ENCODE measurements at regions not wholly inside any gene's neighbourhood (a gene's known extent, or its start where the extent isn't known, plus 50 kb on each side); places are given as distances from the start of the nearest gene placed in this dataset.

- Histone ChIP-seq H3K79me2 (no peaks in the 10 kb centered on the region), H3K4me1 (no peaks in the 10 kb centered on the region), H2AFZ (no peak overlapping the region), H3K27me3 (ENCODE audit: control insufficient read depth, insufficient read depth, low read length) (peaks cover 3% of the 10 kb centered on the region), H3K27ac (no peak overlapping the region), H3K9ac (no peak overlapping the region), H3K4me3 (ENCODE audit: low read depth, low read length) (no peak overlapping the region), H3K4me2 (ENCODE audit: low read length) (no peak overlapping the region), H3K9me3 (ENCODE audit: control insufficient read depth, low read length) (no peaks in the 10 kb centered on the region), H3K36me3 (ENCODE audit: control insufficient read depth, insufficient read depth, low read length) (no peaks in the 10 kb centered on the region)
- no peak for TF ChIP-seq CTCF (IDR thresholded peaks at IDR 0.05)
Observed at GRCh38 chr14:76575108-76575507, 186.2 kb upstream of the VASH1 start.

- H3K9me3 ChIP-seq (ENCODE audit: control insufficient read depth, low read length) = no peaks in the 10 kb centered on the region
- H3K27ac ChIP-seq = no peak overlapping the region
- H3K9ac ChIP-seq = no peak overlapping the region
- H3K79me2 ChIP-seq = no peaks in the 10 kb centered on the region
- no peak overlapping the region for H2AFZ ChIP-seq
- peaks cover 3% of the 10 kb centered on the region for H3K27me3 ChIP-seq (ENCODE audit: control insufficient read depth, insufficient read depth, low read length)
- H3K4me3 ChIP-seq (ENCODE audit: low read depth, low read length) = no peak overlapping the region
- no peak overlapping the region for H3K4me2 ChIP-seq (ENCODE audit: low read length)
- H3K36me3 ChIP-seq (ENCODE audit: control insufficient read depth, insufficient read depth, low read length) = no peaks in the 10 kb centered on the region
- no peak for TF ChIP-seq CTCF (IDR thresholded peaks at IDR 0.05)
- no peaks in the 10 kb centered on the region for H3K4me1 ChIP-seq
Observed at GRCh38 chr14:76576047-76576741, 185.1 kb upstream of the VASH1 start.

- TF ChIP-seq CTCF (IDR thresholded peaks at IDR 0.05) = no peak
- no peak overlapping the region for H3K4me2 ChIP-seq (ENCODE audit: low read length)
- H3K4me1 ChIP-seq = no peaks in the 10 kb centered on the region
- no peak overlapping the region for H3K9ac ChIP-seq
- no peaks in the 10 kb centered on the region for H3K9me3 ChIP-seq (ENCODE audit: control insufficient read depth, low read length)
- H3K4me3 ChIP-seq (ENCODE audit: low read depth, low read length) = no peak overlapping the region
- H3K79me2 ChIP-seq = no peaks in the 10 kb centered on the region
- no peaks in the 10 kb centered on the region for H3K36me3 ChIP-seq (ENCODE audit: control insufficient read depth, insufficient read depth, low read length)
- H3K27ac ChIP-seq = no peak overlapping the region
- H2AFZ ChIP-seq = no peak overlapping the region
- H3K27me3 ChIP-seq (ENCODE audit: control insufficient read depth, insufficient read depth, low read length) = peaks cover 3% of the 10 kb centered on the region
Observed at GRCh38 chr14:76577090-76577489, 184.2 kb upstream of the VASH1 start.

GRCh38 chr14:76577837-76578236, 183.4 kb upstream of the VASH1 start:
- Histone ChIP-seq H3K4me2 (ENCODE audit: low read length) (no peak overlapping the region), H2AFZ (no peak overlapping the region), H3K9me3 (ENCODE audit: control insufficient read depth, low read length) (no peaks in the 10 kb centered on the region), H3K79me2 (no peaks in the 10 kb centered on the region), H3K27ac (no peak overlapping the region), H3K4me3 (ENCODE audit: low read depth, low read length) (no peak overlapping the region), H3K9ac (no peak overlapping the region), H3K36me3 (ENCODE audit: control insufficient read depth, insufficient read depth, low read length) (no peaks in the 10 kb centered on the region), H3K27me3 (ENCODE audit: control insufficient read depth, insufficient read depth, low read length) (peaks cover 3% of the 10 kb centered on the region), H3K4me1 (no peaks in the 10 kb centered on the region)
- no peak for TF ChIP-seq CTCF (IDR thresholded peaks at IDR 0.05)

- Histone ChIP-seq H3K9ac (no peak overlapping the region), H3K27ac (no peak overlapping the region), H3K79me2 (no peaks in the 10 kb centered on the region), H3K4me3 (ENCODE audit: low read depth, low read length) (no peak overlapping the region), H2AFZ (no peak overlapping the region), H3K27me3 (ENCODE audit: control insufficient read depth, insufficient read depth, low read length) (peaks cover 3% of the 10 kb centered on the region), H3K4me1 (no peaks in the 10 kb centered on the region), H3K4me2 (ENCODE audit: low read length) (no peak overlapping the region), H3K9me3 (ENCODE audit: control insufficient read depth, low read length) (no peaks in the 10 kb centered on the region), H3K36me3 (ENCODE audit: control insufficient read depth, insufficient read depth, low read length) (no peaks in the 10 kb centered on the region)
- no peak for TF ChIP-seq CTCF (IDR thresholded peaks at IDR 0.05)
Observed at GRCh38 chr14:76580399-76580798, 180.9 kb upstream of the VASH1 start.

Measured in parathyroid adenoma (tissue), 2 donors.